HPDE6-E6E7 (cell line): ENCODE measurements at regions not wholly inside any gene's neighbourhood (a gene's known extent, or its start where the extent isn't known, plus 50 kb on each side); places are given as distances from the start of the nearest gene placed in this dataset.
A peak's percentile ranks its signal among the peaks of the same experiment; 100 is the strongest.

Source experiments
- DNase-seq: peaks from one replicate; pipeline ENCODE4 v3.0.0; 2011; ENCODE audit warnings: missing footprints; ENCODE audit errors: extremely low spot score

DNA sequence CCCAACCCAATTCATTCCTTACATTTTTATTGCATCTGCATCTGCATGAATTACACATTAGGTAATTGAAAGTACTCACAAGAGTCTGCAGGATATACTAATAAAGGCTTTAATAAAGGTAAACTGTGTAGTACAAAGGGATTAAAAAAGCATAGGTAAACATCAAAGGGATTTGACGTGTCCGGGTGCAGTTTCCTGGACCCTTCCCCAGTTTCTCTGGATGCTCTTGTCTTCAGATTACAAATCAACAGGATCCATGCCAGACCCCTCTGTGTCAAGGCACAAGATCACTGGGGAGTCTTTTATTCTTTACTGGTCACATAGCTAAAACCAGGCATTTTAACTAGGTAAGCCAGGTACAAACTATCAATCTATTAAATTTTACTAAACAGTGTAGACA lies 177.2 kb upstream of the TYRP1 start:
- no peak for DNase-seq

DNA sequence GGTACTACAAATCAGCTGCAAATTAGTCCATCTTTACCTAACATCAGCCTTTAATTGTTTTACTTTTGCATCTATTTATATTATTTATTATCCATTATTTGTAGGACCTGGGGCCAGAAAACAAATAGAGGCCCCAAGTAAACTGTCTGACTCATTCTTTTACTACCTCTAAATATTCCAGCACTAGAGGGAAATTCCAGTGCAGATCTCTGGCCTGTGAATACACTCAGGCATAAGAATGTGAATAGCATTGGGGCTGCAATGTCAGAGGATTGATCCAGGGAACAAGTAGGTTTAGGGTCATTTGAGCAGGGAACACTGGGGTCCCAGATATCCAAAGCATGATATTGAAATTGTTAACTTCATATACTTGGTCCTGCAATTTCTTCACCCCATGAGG lies 176.6 kb upstream of the TYRP1 start:
- DNase-seq: no peak

DNA sequence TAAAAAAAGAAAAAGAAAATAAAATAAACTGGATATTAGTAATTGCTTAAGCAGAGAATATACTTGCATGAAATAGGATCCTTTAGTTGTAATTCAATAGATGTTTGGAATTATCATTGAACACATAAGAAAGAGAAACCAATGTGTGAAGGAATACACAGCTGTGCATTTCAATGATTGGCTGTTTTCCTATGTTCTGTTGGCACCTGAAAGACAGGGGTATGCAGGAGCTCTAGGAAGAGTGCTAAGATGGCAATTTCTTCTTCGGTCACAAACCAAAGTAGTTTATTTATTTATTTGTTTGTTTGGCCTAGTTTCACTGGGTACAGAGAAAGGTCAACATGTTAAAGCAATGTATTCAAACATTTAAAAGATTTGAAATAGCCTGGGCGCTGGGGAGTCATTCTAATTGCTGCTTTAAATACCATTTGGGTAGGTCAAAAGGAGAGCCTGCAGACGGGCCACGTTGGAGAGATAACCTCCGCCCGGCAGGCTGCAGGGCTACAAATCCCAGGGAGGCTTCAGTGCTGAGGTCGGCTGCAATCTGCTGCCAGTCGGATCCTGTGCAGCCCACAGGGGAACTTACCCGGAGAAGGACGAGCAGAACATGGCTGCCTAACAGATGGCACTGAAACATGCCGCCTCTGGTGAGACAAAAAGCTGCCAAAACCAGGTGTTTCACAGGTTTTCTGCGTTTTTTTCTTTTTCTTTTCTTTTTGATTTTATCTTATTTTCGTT lies 154.2 kb upstream of the TYRP1 start:
- DNase-seq: no peak

DNA sequence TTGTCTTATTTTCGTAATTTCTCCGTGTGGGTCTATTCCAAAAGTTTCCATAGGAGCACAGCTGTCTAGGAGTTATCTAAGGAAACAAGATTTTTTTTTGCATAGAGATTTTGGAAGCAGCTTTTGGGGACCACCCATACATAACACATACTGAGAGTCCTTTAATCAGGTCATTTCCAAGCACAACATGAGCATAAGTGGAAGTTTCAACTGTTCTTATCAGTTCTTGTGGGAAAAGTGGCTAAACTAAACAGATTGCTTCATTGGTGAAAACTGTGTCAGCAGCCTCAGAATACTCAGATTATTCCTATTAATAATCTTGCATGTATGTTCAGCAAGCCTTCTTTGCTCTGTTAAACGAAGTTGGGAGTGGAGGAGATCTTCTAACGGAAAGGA lies 153.6 kb upstream of the TYRP1 start:
- no peak for DNase-seq

DNA sequence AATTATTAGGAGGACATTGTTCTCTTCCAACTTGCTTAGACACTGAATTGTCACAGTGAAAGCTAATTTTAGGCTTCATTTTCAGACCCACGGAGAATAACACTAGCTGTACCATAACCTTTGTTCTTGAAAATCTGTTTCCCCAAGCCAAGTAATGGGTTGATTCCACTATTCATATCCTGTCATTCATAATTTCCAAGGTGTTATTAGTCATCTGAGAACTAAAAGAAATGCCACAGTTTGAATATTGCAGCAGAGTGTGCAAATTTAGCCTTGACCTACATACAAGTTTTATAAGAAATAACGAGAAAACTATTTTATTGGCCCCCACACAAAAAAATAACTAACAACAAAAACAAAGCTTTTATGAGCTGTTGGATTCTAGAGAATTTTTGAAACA lies 148.5 kb upstream of the TYRP1 start:
- no peak for DNase-seq

DNA sequence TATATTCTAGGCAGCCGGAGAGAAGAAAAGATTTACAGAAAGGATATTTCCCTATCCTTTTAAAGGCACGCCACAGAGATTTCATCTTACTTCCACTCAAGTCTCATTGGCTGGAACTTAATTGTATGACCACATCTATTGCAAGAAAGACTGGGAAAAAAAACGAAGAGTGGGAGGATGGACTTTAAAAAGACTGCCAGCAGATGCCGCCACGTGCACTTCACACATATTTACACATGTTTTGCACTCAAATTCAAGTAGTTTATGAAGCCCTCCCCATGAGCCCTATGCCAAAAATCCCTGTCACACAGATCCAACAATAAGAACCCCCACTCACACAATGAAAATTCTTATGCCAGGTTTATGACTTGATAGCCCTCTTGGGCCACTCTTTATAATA lies 138.5 kb upstream of the TYRP1 start:
- DNase-seq: peak; percentile 5

DNA sequence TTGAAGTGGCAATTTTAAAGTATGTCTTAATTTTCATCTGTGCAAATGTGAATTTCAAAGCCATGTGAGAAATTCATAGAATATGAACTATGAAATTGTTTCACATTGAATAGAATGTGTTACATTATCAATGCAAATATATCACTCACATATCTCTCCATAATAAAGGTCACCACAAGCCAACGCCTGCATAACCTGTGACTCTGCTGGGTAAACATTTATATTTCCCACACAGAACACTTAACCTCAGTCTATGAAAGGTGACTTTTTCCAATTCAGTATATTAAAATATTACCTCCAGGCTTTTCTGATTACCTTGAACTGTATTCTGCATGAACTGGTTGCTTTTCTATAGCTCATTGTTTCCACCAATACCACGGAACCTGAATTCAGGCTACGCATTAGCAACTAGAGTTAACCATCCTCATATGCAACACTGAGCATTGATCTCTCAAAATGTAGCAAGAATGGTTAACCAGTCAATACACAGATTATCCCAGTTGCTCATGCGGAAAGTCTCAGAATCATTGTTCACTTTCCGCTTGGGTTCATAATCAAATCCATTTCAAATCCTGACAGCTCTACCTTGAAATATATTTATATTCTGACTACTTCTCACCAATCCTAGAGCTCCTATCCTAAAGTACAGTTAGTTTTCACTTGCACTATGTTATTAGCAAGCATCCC lies 126.6 kb upstream of the TYRP1 start:
- no peak for DNase-seq

DNA sequence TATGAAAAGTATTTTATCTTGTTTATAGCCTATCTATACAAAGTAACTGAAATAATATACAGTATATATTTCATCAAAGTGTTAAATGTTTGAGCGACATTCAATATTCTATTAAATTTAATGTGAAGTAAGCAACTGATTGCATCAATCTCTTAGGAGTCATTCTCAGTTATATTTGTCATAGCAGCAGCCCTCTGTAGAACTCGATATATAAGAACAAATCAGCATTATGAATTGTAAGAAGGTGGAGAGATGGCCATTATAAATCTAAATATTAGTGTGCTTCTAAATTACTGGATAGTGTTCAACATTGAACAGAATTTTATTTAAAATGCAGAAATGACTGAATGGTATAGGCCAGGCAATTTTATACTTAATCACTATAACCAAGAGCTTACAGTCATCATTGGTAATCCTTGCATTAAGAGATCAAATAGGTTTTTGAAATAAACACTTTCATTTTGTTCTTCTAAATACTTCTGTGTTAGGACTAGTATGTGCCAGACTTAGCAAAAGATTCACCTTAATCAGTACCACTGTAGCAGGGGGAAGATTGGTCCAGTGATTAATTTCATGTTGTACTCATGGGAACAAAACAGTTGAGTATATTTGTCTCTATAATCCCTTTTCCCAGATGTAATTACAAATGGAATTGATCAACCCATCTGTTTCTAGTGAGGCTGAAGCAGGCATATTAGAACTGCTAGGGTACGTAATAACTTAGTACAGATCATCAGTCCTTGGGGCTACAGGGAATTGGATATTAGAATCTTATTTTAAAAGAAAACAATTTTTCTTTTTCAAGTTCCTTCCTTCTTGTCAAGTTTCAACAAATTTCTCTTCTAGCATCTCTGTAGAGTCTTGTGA lies 108.3 kb upstream of the TYRP1 start:
- no peak for DNase-seq

DNA sequence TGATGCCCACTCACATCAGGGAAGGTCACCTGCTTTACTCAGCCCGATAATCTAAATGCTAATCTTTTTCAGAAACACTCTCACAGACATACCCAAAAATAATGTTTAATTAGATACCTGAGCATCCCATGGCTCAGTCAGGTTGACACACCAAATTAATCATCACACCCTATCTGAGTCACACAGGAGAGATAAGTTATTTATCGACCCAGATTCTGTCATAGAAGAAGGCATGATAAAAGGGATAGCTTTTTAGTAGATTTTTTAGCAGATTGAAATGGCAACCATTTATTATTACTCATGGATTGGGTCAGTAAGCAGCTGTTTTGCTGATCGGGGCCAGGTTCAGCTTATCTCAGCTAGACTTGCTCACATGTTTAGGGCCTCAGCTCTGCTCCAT lies 97.8 kb upstream of the TYRP1 start:
- DNase-seq: peak; percentile 1

DNA sequence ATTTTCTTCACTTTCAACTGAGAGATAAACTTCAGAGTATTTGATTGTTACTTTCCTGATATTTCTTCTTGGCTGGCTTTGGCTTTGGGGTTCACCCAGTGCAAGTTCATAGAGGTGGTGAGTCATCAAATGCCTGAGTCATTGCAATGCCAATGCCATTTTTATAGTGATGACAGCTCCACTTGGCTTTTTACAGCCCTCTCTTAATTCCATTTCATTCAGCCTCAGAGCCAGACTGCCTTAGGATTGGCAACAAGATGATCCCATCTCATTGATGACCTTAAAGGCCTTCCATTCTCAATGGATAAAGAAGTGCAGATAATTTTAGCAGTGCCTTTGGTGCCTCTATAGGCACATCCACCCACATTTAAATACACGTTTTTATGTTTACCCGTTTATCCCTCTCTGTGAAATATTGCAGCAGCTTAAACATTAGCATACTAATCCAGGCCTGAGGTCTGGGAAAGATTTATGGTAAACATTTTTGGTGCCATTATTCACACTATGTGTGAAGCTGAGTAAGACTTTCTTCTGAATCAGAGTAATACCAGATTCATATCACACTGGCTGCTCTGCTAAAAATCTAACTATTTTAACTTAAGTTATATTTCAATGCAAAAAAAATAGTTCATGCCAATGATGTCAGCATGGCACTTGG lies 88.9 kb upstream of the TYRP1 start:
- DNase-seq: peak; percentile 41

DNA sequence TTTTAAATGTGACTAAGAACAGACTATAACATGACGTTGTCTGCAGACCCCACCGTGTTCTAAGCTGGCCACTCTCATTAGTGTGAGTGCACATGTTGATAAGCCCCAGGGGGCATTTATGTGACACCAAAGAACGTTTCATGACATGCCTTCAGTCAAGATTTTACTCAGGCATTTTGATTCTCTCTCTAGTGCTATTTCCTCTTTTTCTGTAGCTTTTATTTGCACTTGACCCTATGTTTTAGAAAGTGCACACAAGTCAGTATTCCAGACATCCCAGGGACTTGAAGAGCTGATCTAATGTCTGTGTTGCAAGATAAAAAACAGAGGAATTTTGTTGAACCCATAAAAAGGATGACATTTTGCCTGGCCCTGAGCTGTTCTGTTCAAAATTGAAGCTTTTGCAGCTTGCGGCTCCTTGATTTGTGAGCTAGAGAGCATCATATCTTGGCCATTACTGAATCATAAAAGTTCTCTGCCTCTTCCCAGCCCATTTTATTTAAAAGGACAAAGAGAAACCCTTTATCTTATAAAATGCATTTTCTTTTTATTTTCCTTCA lies 80.9 kb upstream of the TYRP1 start:
- DNase-seq: no peak

DNA sequence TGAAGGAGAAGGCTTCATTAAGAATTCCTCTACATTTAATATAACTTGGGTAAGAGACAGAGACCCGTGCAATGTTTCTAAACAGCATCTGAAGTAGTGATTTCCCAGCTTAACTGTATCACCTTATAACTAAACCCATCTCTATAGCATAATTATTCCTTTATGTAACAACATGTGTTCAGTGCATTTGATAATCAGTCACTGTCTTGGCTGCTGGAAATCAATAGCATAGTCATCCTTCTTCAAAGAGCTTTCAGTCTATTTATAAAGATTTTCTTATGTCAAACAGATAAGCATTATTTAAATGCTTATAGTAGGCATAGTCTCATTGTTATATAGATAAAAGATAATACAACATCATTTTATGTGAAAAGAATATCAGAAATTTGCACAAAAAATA lies 80.1 kb upstream of the TYRP1 start:
- no peak for DNase-seq

DNA sequence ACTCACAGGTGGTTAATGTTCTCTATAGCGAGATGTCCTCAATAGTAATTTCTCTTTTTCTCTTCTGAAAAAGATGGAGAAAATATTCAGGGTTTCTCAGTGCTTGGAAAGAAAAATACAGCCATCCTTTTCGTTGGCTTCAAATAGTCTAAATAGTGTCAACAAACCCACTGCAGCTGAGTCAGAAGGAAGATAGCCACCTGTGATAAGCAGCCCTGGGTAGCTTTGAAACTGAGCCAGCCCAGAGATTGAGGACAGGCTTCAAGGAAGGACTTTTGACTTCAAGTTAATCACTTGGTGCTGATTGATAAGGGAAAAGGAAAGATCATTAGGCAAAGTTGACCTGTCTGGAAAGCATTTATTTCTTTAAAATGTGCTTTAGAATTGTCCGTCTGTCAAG lies 78.7 kb upstream of the TYRP1 start:
- DNase-seq: no peak

DNA sequence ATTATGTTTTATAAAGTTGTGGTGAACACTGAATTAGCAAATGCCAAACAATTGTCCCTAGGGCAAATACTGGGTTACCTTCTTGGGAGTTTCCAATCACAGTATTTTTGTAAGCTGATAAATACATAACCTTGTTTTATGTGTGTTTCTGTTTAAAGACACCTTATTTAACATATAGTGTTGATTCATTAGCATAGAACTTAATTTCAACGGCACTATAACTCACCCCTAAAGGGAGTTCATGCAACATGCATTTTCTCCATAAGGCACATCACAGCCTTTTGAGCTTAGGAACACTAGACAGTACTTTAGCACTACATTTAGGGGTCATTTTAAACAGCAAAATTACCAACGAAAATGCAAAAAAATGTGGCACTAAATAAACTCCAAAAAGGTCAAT lies 74.2 kb upstream of the TYRP1 start:
- DNase-seq: no peak

DNA sequence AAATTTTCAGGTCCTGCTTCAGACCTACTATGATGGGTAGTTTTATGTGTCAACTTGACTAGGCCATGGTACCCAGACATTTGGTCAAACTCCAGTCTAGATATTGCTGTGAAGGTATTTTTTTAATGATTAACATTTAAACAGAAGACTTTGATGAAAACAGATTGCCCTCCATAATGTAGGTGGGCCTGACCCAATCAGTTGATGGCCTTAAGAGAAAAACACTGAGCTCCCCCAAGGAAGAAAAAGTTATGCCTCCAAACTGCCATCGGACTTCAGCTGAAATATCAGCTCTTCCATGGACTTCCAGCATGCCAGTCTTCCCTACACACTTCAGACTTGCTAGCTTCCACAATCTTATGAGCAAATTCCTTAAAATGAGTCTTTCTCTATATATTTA lies 67.3 kb upstream of the TYRP1 start:
- no peak for DNase-seq

DNA sequence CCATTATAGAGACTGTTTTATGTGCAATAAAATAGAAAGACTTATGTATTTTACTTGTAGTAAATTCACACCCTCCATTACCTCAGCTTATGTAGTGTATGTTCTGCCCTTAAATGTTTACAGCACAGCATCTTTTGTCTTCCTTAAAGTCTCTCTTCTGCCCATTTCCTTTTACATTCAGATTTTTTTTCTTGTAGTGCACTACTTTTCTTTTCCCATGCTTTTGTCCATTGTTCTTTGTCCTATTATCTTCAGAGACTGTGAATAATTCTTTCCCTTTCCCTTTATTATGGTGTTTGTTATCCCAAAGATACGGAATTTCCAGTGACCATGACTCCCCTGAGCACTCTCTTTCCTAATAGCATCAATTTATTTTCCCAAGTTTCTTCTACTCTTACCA lies 66.1 kb upstream of the TYRP1 start:
- DNase-seq: no peak

DNA sequence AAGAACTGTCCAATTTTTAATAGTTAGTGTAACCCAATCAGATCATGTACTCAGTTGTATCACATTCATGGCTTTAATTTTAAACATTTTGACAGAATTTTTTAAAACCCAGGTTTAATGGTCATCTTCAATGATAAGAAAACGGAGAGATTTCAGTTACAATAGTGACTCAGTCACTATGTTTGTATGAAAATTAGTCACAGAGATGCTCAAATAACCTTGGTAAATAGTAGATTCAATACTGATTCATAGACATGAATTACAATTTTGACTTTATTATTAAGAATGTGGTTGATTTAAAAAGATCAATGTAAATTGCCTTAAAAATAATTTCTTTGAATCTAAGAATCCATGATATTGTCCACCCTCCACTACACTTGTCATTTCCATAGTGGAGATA lies 64.6 kb upstream of the TYRP1 start:
- no peak for DNase-seq

DNA sequence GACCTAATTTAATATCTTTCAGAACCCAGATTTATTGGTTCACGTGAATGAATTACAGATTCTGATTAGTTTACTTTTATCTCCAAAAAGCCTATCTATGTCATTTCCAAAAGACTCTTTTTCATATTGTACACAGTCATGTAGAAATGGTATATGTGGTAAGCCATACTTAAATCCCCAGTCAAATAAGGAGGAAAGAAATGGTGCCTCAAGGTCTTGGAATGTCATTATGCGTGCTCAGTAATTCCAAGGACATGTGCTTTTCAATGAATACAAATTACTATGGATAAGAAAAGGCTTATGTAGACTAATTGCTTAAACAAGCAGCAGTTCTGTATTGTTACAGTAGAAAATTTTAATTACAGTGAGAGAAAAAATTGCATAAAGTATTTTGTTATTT lies 64.1 kb upstream of the TYRP1 start:
- DNase-seq: no peak

DNA sequence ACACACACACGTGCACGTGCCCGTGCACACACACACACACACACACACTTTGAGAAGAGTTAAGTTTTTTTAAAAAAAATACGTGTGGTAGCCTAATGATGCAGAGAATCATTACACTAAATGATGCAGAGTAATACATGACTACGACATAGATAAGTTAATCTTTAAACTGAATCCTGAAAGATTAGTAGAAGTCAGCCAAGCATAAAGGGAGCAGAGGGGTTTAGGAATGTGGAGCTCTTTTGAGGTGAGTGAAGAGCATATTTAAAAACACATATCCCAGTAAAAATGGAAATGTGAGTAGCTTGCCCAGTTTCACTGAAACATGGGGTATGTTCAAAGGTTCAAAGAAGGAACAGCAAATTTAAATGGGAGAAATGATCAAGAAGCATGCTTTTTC lies 61.3 kb upstream of the TYRP1 start:
- DNase-seq: no peak

DNA sequence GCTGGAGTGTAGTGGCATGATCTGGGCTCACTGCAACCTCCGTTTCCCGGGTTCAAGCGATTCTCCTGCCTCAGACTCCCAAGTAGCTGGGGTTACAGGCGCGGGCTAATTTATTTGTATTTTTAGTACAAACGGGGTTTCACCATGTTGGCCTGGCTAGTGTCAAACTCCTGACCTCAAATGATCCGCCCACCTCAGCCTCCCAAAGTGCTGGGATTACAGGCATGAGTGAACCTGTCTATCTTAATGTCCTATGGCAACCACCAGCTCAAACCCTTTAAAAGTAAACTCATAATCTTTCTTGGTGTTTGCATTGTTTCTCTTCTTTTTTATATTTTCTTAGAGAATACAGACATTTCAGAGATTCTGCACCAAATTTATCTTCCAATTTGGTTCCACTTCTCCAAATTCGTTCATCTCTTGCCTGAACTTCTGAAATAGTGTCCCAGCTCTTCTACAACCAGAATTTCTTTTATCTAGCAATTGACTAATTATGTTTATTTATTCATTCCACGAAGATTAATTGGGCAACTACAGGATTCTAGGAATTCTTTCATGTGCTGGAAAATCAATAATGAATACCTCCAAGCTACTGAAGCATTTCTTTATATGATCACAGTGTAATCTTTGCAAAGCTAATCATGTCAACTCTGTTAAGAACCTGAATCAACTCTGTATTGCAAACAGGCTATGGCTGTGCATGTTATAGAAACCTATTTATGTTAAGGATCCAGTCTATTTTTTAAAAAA lies 60.0 kb upstream of the TYRP1 start:
- no peak for DNase-seq

DNA sequence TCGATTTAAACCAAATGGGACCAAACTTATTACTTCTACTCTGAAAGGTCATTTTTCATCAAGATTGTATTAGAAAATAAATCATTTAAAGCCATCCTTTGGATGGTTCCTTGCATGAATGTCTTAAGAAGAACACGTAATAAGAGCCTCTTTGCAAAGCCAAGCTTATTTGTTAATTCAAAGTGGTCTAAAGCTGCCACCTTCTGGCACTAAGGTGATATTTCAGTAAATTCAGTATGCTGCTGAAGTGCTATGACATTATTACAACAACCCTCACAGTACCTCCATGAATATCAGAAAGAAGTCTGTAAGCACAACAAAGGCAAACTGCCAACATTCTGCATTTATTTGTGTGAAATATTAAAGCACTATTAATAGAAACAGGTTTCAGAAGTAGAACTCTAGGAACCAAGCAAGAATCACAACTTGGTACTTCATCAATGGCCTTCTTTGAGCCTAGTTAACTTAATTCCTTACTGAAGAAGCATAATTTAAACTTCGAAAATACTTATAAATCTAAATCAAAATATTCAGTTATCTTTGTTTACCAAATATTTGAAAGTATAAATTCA lies 53.1 kb upstream of the TYRP1 start:
- peak; percentile 7 for DNase-seq
